Kidney (tissue), 13 donors: ENCODE measurements at regions not wholly inside any gene's neighbourhood (a gene's known extent, or its start where the extent isn't known, plus 50 kb on each side); places are given as distances from the start of the nearest gene placed in this dataset.

Experiments used
- DNase-seq, 5 donors: peaks; one replicate each; pipeline ENCODE4 v3.0.0-alpha.2; 2013 to 2020
- FAIRE-seq: peaks from 2 replicates; lab custom pipeline; 2012; peaks lifted over from hg19 to GRCh38; lab: Jason Lieb, UNC
- H3K27ac ChIP-seq, 2 donors: one replicate each; pipeline ENCODE4 v1.7.0; 2013; ENCODE audit warnings: low read depth in 2 of 2, low read length in 2 of 2, inconsistent platforms in 1 of 2
- H3K27me3 ChIP-seq: one replicate; pipeline ENCODE4 v1.7.1; 2013; ENCODE audit warnings: low read length, inconsistent platforms; ENCODE audit not compliant: control insufficient read depth, insufficient read depth
- H3K36me3 ChIP-seq, 3 donors: one replicate each; pipeline versions ENCODE4 v1.7.0 to v1.7.1; 2013; ENCODE audit warnings: low read length in 3 of 3, control low read depth in 1 of 3, inconsistent platforms in 1 of 3; ENCODE audit not compliant: insufficient read depth in 3 of 3, control insufficient read depth in 2 of 3
- H3K4me1 ChIP-seq, 3 donors: one replicate each; pipeline versions ENCODE4 v1.7.0 to v1.7.1; 2013; ENCODE audit warnings: low read length in 3 of 3, inconsistent platforms in 1 of 3, low read depth in 1 of 3; ENCODE audit not compliant: control insufficient read depth in 2 of 3, insufficient read depth in 2 of 3
- H3K4me3 ChIP-seq, 3 donors: one replicate each; pipeline versions ENCODE4 v1.7.0 to v1.8.1; 2013; ENCODE audit warnings: low read length in 3 of 3, control low read depth in 1 of 3, inconsistent platforms in 1 of 3
- H3K9ac ChIP-seq, 3 donors: one replicate each; pipeline versions ENCODE4 v1.7.0 to v1.7.1; 2013; ENCODE audit warnings: low read length in 3 of 3, control low read depth in 1 of 3, inconsistent platforms in 1 of 3
- H3K9me3 ChIP-seq, 3 donors: one replicate each; pipeline versions ENCODE4 v1.7.0 to v1.7.1; 2013; ENCODE audit warnings: low read length in 3 of 3, control low read depth in 1 of 3, inconsistent platforms in 1 of 3; ENCODE audit not compliant: control insufficient read depth in 2 of 3, insufficient read depth in 1 of 3
- CTCF ChIP-seq: IDR thresholded peaks from 3 replicates; pipeline ENCODE4 v1.5.1; 2012; ENCODE audit warnings: mild to moderate bottlenecking, moderate library complexity, borderline replicate concordance; ENCODE audit not compliant: insufficient read depth; ENCODE audit errors: extremely low read depth
- intact Hi-C: fragments of 100-400 bp; cut with DNase I; formaldehyde crosslinking; loops from one replicate; pipeline ENCODE4 v1.11.1; 2022
- donor health status: control.
- donor health status: control.
- donor health status: control.
- donor health status: control.
- donor health status: control.
- donor health status: DM: yes; HTN: yes; CAD: no.
- donor health status: Normal renal cell carcinoma (clear cell type).

GRCh38 chr12:85572956-85573355 is 263.3 kb downstream of the RASSF9 start:
- DNase-seq: no peak
- Histone ChIP-seq H3K9ac (no peak overlapping the region), H3K36me3 (no peaks in the 10 kb centered on the region), H3K27me3 (no peaks in the 10 kb centered on the region), H3K4me3 (no peak overlapping the region), H3K9me3 (no peaks in the 10 kb centered on the region), H3K27ac (no peak overlapping the region), H3K4me1 (no peaks in the 10 kb centered on the region)
- intact Hi-C loops: loop anchor here (10.0 kb wide), 1 partner anchor 292 kb away; no protein-coding TSS in a partner anchor
- FAIRE-seq: peak; percentile 62
- TF ChIP-seq CTCF: no peak

GRCh38 chr12:85573635-85574214 is 262.5 kb downstream of the RASSF9 start:
- H3K4me1 ChIP-seq: no peaks in the 10 kb centered on the region
- no peaks in the 10 kb centered on the region for H3K27me3 ChIP-seq
- H3K4me3 ChIP-seq: no peak overlapping the region
- DNase-seq (no peak), FAIRE-seq (no peak)
- H3K9me3 ChIP-seq: no peaks in the 10 kb centered on the region
- no peaks in the 10 kb centered on the region for H3K36me3 ChIP-seq
- H3K9ac ChIP-seq: no peak overlapping the region
- intact Hi-C loops: loop anchor here (10.0 kb wide), 1 partner anchor 291 kb away; no protein-coding TSS in a partner anchor
- TF ChIP-seq CTCF: no peak
- no peak overlapping the region for H3K27ac ChIP-seq

- intact Hi-C loops: loop anchor here (10.0 kb wide), 1 partner anchor 291 kb away; no protein-coding TSS in a partner anchor
- DNase-seq (no peak), FAIRE-seq (no peak)
- Histone ChIP-seq H3K9me3 (no peaks in the 10 kb centered on the region), H3K9ac (no peak overlapping the region), H3K4me1 (no peaks in the 10 kb centered on the region), H3K27ac (no peak overlapping the region), H3K4me3 (no peak overlapping the region), H3K27me3 (no peaks in the 10 kb centered on the region), H3K36me3 (no peaks in the 10 kb centered on the region)
- TF ChIP-seq CTCF: no peak
Observed at GRCh38 chr12:85574291-85574690, 261.9 kb downstream of the RASSF9 start.
